GM12873 (cell line): ENCODE measurements at regions not wholly inside any gene's neighbourhood (a gene's known extent, or its start where the extent isn't known, plus 50 kb on each side); places are given as distances from the start of the nearest gene placed in this dataset.

Experiments used
- CTCF ChIP-seq: IDR thresholded peaks from 2 replicates; pipeline ENCODE4 v1.5.1; 2012; ENCODE audit warnings: low read depth, mild to moderate bottlenecking, moderate library complexity, low read length, control low read depth; ENCODE audit not compliant: insufficient read depth; ENCODE audit errors: missing control alignments

GRCh38 chr2:14255135-14255820, 377.2 kb upstream of the LRATD1 start:
- no peak for TF ChIP-seq CTCF

- TF ChIP-seq CTCF, result no peak
These were observed 375.6 kb upstream of the LRATD1 start for GRCh38 chr2:14256890-14257289.

GRCh38 chr2:14257801-14258507, 374.6 kb upstream of the LRATD1 start:
- TF ChIP-seq CTCF, result no peak

- TF ChIP-seq CTCF, result no peak
These were observed 370.7 kb upstream of the LRATD1 start for GRCh38 chr2:14261771-14262170.

GRCh38 chr2:14263053-14263452, 369.5 kb upstream of the LRATD1 start:
- TF ChIP-seq CTCF, result no peak

- no peak for TF ChIP-seq CTCF
These were observed 362.4 kb upstream of the LRATD1 start for GRCh38 chr2:14270036-14270582.

- no peak for TF ChIP-seq CTCF
These were observed 360.0 kb upstream of the LRATD1 start for GRCh38 chr2:14272396-14273075.
